HG02759 (cell line): ENCODE measurements at regions not wholly inside any gene's neighbourhood (a gene's known extent, or its start where the extent isn't known, plus 50 kb on each side); places are given as distances from the start of the nearest gene placed in this dataset.
"Not testable (repeated sequence)": the region's sequence is repeated elsewhere in the genome, so short reads cannot be mapped to it uniquely, and the experiment has no call there.

Source experiments
- ATAC-seq: cut with Tn5 transposase; IDR thresholded peaks from one replicate; pipeline ENCODE4 v1.9.1; 2021; ENCODE audit warnings: mild to moderate bottlenecking, moderate library complexity; ENCODE audit not compliant: unreplicated experiment

DNA sequence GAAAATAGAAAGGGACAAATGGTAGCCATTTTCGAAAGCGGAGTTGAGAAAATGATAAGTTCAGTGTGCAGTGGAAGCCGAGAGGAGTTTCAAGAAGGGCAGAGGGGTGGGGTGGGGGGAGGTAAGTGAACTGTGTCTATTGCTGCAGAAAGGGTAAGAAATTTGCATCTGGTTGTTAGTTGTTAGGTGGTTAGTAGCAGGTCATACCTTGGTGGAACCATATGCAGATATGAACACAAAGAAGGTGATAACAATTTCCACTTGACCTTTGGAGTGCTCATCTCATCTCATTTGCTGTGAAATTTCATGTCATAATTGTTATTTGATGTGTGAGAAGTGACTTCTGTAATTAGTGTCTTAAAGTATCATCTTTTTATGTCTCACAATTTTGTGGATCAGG, 288.2 kb downstream of the QKI start:
- no peak for ATAC-seq

DNA sequence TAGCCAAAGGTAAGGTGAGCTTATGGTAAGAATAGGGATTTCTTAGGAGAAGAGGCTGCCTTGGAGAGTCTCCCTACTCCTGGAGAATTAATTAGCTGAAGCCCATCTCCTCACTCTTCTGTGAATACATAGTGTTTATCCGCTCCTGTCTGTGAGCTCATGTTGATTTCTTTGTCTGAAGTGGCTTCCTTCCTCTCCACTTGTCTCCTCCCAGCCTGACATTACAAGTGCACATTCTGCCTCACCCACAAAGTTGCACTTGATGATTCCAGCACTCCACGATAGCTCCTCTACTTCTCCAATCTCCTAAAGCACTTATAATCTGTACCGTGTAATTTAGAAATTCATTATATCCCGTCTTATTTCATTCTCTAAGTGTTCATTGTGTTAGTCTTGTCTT, 287.2 kb downstream of the QKI start:
- ATAC-seq, result no peak

DNA sequence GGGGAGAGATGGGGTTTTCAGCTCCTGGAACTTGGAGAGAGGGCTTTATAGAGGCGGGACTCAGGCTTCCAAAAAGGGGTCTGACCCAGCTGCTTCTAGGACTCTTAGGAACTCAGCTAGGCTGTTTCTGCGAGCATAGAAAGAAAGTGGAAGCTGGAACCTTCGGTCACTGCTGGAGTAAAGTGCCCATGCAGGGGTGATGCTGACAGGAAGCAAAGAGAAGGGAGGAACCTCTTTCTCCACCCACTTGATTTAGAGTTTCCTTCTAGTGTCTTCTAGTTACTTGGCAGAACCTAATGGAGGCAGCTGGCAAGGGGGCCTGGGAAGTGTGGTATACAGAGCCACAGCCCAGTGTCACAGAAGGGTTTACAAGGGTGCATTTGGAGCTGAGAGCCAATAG, 283.6 kb downstream of the QKI start:
- ATAC-seq, result no peak

DNA sequence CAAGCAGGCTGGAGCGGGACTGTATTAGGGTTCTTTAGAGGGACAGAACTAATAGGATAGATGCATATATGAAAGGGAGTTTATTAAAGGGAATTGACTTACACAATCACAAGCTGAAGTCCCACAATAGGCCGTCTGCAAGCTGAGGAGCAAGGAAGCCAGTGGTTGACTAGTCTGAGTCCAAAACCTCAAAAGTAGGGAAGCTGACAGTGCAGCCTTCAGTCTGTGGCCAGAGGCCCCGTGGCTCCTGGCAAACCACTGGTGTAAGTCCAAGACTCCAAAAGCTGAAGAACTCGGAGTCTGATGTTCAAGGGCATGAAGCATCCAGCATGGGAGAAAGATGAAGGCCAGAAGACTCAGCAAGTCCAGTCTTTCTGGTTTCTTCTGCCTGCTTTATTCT, 281.8 kb downstream of the QKI start:
- not testable (repeated sequence) for ATAC-seq

DNA sequence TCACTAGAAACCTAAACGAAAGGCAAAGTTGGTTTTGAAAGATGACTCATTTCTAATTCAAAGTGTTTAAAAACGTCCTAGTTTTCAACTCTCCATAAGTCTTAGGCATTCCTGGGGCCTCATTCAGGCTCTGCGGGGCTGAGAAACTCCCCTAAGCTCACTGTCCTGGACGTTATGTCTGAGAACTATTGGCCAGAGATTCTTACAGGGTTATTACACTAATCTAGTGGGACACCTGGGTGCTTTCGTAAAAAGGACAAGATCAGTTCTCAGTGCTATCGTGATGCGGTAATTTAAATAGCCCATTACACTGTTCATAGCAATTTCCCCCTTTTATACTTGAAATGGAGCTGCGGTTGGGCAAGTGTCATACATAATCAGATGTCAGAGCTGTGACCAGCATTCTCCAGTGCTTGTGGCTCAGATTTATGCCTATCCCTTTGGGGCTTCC, 280.9 kb downstream of the QKI start:
- no peak for ATAC-seq

DNA sequence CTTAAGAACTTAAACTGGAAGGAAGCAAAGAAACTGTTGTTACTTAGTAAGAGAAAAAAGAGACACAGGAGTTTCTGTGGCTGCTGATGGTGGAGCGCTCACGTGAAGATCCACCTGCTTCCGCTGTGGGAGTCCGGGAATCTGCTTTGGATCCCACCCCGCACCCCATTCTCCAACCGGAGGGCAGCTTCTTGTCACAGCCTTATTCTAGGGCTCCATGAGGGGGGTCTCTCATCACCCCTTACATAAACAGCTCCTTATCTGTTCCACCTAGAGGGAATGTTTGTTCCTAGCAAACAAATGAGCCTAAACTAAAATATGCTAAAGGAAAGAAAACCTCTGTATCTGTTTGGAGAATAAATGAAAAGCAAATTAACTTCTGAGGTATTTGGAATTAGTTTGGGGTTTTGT, 280.5 kb downstream of the QKI start:
- no peak for ATAC-seq

DNA sequence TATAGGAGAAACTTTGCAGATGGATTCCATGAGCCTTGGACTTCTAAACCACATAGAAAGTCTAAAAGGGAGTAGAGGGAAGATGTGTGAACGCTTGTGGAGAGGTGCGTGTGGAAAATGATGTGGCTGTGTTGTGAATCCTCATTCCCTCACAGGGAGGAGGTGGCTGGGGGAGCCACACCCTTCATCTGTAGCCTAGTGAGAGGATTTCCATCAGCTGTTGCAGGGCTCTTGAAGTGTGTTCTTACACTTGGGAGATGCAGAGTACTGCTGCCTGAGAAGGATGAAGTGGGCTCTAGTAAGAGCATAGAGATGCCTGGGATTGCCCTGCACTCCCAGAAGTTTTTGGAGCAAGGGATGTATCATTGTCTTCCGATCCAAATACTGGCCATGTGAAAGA, 279.6 kb downstream of the QKI start:
- no peak for ATAC-seq

DNA sequence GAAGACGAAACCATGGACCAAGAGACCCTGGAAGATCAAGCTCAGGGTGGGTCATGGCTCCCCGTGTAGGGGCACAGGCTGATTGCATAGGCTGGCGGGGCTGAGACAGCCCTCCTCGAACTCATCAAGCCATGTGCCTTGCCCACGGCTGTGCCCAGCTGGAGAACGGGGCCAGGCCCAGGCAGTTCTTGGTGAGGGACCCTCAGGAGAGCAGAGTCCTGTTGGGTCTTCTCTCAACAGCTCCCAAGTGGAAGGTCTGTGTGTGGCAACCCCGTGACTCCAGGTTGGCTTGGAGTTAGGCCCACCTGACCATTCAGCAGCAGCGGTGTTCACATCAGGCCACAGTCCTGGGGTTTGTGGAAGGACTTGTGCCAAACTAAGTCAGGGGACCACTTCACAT, 276.5 kb downstream of the QKI start:
- ATAC-seq, result no peak

DNA sequence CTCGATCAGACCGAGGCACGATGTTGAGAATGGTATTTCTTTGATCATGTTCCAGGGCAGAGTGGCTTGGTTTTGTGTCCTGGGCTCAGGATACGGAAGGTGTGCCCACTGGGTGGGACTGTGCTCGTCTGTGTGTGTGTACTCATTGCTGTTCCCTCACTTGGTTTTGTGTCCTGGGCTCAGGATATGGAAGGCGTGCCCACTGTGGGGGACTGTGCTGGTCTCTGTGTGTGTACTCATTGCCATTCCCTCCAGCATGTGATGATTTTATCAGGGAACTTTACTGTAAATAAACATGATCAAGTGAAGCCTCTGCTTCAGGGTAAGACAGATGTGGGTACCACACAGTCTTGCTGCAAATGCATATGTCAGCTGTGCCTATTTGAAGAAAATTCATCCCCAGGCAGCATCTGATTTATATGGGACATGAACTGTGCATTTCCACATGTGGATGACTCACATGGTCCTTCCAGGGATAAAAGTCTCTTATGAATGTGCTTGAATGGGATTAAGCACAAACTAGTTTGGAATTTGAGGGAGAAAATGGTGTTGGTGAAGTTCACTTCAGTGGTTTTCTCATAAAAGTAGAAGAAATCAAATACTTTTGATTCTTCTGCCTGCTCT, 274.3 kb downstream of the QKI start:
- ATAC-seq, result no peak

DNA sequence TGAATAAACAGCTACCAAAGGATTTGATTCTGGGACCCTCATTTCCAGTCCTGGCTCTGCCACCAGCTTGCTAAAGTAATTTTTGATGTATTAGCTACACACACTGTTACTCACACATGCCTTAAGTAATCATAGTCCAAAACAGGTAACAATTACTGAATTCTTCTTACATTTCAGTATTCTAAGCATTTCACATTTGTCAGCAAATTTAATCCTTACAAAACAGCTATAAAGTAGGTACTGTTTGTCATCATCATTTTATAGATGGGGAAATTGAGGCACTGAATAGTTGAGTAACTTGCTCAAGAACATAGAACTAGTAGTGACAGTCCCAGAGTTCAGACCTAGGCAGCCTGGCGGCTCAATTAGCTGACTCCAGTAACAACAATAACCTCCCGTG, 272.6 kb downstream of the QKI start:
- ATAC-seq, result no peak

DNA sequence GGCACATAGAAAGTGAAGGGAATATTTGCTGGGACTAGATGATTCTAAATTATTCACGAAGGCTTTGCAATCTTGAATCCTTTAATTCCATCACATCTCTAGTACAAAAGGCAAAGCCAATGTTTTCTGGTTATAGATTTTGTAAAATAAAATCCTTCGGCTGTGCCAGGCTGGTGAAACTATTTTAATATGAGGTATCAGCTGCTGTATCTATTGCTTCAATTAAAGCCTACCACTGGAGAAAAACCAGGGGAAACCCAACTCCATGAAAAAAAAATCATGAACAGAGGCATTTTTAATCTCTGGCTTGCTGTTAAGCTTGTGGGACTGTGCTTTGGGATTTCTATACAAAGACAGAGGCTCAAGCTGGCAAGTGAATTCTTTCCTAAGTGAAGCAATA, 271.8 kb downstream of the QKI start:
- ATAC-seq, result no peak

DNA sequence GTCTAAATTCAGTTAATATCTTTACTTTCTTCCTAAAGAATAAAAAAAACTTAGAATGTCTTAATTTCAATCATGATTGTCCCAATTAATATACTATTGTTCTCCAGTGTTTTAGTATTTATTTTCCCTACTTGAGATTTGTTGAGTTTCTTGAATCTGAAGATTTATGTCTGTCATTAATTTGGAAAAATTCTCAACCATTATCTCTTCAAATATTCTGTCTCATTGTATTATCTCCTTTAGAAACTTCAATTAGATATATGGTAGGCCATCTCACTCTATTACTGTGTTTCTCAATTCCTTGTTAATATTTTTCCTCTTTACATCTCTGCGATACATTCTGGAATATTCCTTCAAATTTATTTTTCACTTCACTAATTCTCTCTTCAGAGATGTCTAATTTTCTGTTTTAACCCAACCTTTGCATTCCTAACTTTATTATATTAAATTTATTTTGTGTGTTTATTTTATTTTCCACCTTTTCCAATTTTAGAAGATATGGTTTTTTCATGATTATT, 268.6 kb downstream of the QKI start:
- no peak for ATAC-seq

DNA sequence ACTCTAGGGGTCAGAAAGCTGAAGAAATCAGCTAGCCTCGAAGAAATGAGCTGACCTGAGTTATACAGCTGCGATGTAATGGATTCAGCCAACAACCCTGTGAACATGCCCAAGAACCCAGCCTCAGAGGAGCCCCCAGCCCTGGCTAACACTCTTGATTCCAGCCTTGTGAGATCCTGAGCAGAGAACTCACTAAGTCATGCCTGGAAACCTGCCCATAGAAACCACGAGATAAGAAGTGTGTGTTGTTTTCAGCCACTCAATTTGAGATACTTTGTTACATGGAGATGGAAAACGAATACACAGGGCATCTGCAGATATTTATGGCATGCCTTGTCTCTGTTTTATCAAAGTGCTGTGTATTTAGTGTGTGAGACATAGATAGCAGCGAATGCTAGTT, 265.2 kb downstream of the QKI start:
- ATAC-seq, result no peak

DNA sequence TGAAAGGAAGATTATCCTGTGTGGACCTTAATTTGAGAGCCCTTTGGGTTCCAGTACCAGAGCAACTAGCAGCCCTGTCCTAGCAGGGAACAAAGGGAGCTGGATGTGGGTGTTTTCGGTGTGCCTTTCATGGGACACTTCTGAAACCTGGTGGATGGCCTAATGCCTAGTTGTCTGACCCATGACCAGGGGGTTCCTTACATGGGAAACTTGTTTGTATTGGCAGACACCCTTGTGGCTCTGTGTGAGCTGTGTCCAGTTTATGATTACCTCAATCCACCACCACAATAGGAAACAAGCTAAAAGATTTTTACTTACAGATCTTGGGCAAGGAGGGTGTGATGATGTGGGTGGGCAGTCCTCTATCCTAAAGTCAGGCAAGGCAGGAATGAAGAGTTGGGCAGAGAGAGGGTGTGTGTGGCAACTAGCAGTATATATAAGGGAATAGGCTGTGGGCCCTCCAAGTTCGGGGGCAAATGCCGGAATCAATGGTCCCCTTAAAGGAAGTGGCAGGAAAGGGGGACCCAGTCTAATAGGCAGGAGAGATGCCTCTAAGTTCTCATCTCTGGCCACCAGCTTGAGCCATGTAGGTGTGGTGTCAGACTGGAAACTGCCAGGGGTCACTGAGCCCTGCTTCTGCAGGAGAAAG, 264.6 kb downstream of the QKI start:
- ATAC-seq, result no peak

DNA sequence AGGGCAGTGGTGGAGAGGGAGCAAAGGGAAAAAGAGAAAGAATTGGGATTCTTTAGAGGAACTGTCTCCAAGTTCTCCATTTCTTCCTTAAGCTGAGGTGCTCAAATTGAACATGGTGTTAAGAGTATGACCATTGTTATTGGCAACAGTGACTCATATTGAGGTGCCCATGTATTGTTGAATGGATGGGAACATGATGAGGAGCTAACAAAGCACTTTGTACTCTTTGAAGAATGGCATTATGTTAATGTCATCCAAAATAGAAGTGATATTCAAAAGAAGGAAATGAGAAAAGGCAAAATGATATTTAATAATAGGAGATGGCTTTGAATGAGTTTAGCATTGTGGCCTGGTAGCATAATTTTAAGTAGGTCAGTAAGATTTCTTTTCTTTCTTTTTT, 261.1 kb downstream of the QKI start:
- ATAC-seq, result no peak

DNA sequence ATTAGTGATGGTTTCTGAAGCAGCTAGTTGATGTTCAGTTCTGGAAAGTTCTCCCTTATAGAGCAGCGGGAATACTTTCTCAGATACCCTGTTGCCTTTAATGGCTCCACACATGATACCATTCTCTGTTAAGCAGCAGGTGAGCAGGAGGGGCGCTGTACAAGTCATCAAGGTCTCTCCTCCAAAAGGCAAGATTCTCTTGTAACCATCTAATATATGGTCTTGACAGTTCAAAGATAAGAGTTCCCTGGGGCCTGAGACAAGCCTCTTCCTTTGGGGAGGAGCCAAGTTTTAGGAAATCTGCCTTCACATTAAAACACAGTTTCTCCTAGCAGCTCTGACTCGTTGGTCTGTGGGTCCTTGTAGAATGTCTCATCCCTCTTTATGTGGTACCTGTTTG, 258.2 kb downstream of the QKI start:
- ATAC-seq, result no peak

DNA sequence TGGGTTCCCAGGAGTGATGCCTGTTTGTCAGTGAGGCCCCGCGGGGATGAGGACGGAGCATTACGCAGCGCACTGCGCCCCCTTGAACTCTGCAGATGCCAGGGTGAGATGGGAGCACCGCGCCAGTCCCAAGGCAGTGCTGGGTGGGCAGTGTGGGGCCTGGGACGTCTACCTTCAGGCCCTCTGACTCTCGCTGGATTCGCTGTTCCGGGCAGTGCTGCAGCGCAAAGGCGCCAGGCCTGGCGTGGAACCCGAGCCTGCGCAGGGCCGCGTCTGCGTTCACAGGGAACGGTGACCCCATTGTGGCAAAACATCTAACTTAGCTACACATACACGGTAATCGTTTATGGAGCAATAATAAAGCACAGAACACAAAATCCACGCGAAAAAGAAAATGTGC, 257.3 kb downstream of the QKI start:
- no peak for ATAC-seq

DNA sequence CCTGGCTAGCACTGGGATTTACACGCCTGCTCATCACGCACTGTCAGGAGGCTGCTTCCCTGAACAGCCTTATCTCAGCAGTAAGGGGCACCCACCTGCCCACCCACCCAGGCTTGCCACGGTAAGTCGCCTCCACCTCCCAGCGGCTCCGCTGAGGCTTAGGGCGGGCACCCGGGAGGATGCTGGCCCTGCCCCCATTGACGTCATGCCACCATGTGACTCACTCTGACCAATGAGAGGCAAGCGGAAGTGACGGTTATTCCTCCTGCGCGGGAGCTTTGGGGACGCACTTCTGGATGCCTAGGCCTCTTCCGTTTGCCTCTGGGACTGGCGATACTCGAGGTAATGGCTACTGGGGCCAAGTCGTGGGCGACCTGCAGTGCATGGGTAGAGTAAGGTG, 256.8 kb downstream of the QKI start:
- ATAC-seq, result no peak

DNA sequence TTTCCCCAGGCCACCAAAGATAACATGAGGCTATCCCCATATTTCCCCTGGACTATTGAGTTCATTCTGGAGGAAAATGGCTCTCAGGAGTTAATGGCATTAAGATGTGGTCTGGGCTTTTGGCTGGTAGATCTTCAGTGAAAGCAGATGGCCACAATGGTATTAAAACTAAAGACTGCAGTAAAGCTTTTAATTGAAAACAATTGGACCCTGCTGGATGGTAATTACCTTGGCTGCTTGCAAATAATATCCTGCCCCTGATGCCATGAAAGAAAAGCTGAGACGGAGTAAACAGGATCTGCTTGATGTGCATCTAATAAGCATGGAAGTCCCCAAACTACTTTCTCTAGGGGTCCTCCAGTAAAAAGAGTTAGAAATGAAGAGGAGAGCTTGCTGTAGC, 255.8 kb downstream of the QKI start:
- no peak for ATAC-seq

DNA sequence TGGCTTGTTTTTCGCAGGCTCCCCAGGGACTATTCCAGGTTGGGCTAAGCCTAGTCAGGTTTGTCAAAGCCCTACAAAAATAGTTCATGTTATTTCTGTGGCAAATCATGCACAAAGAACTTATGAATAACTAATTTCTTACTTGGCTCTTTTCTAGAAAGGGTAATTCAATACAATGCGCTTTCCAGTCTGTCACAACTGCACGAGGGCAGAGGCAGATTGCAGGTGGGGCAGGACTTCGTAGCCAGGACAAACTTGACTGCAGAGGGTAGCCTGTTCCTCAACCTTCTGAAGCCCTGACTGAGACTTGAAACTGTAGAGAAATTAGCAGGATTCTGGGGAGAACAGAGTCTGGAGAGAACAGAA, 253.5 kb downstream of the QKI start:
- peak; percentile 53 for ATAC-seq

DNA sequence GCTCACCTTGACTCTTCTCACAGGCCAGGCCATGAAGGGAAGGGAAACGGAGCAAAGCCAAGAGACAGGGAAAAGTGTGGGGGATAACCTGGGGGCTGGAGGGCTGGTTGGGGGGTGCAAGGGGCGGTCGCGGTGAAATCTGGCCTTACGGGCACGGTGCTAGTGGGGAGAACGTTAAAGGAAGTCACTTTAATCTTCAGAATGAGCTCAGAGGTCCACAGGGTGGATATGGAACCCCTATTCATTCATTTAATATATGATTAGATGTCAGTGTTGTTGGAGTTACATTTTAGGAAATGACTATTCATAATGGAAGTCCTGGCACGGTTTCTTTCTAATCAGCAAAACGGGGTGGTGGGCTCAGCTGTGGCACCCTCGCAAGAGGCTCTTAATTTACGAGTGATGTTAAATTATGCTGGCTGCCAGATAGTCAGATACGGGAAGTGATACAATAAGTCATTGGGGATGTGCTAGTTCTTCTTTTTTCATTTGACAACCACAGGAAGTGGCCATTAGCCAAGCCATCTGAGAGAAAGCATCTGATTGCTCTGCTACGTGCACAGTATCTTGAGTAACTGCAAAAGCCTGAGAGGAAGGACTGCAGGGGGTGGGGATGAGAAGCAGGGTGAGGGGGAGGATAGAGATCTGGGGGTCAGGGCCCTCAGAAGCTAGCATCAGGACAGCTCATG, 253.0 kb downstream of the QKI start:
- peak; percentile 94 for ATAC-seq

DNA sequence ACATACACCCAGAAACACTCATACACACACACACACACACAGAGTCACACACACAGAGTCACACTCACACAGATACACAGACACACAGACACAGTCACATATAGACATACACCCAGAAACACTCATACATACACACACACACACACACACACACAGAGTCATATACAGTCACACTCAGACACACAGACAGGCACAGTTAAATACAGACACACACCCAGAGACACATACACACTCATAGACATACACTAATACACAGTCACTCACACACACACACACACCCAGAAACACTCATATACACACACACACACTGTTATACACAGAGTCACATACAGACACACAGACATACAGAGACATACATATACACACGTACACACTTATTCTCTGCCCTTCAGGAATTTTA, 250.9 kb downstream of the QKI start:
- ATAC-seq, result no peak
